Ishikawa (cell line): ENCODE measurements at regions not wholly inside any gene's neighbourhood (a gene's known extent, or its start where the extent isn't known, plus 50 kb on each side); places are given as distances from the start of the nearest gene placed in this dataset.

Source experiments
- EGR1 ChIP-seq: IDR thresholded peaks from 2 replicates; pipeline ENCODE4 v1.6.1; 2012
- TAF1 ChIP-seq: IDR thresholded peaks from 2 replicates; pipeline ENCODE4 v1.6.1; 2012; ENCODE audit warnings: low read depth, mild to moderate bottlenecking

DNA sequence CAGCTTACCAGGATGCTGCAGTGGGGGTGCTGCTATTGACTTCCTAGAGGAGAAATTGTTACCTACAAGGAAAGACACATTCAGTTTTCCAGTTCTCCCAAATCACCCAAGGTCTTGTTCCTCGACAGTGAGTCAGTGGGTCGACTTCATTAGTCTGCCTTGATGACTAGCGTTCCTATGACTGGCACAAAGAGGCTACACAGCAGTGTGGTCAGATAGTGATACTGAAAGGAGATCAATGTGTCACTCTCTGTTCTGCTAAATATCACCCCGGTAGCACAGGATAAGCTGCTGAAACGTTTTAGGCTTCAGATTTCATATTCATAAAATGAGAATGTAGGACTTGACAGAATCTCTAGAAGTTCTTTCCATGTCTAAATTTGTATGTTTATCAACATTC is 357.4 kb downstream of the LMX1A start:
- TF ChIP-seq TAF1 (no peak), EGR1 (no peak)
